GM06990 (cell line): ENCODE measurements at regions not wholly inside any gene's neighbourhood (a gene's known extent, or its start where the extent isn't known, plus 50 kb on each side); places are given as distances from the start of the nearest gene placed in this dataset.

Experiments
- DNase-seq: peaks from one replicate; pipeline ENCODE4 v3.0.0-alpha.2; 2011; ENCODE audit not compliant: insufficient read length; ENCODE audit errors: extremely low read depth
- H3K27me3 ChIP-seq: replicated peaks from 2 replicates; pipeline ENCODE4 v1.6.0; 2011; ENCODE audit warnings: low read length; ENCODE audit not compliant: control insufficient read depth, insufficient read depth
- H3K36me3 ChIP-seq: 2 replicates; pipeline ENCODE4 v1.5.1; 2011; ENCODE audit warnings: low read length; ENCODE audit not compliant: control insufficient read depth, insufficient read depth
- H3K4me3 ChIP-seq: replicated peaks from 2 replicates; pipeline ENCODE4 v1.5.1; 2011; ENCODE audit warnings: low read depth, mild to moderate bottlenecking, control low read depth, low read length
- CTCF ChIP-seq: IDR thresholded peaks from 2 replicates; pipeline ENCODE4 v1.5.1; 2011; ENCODE audit warnings: low read length, control low read depth, mild to moderate bottlenecking, inconsistent platforms; ENCODE audit not compliant: insufficient read depth, poor library complexity, severe bottlenecking

DNA sequence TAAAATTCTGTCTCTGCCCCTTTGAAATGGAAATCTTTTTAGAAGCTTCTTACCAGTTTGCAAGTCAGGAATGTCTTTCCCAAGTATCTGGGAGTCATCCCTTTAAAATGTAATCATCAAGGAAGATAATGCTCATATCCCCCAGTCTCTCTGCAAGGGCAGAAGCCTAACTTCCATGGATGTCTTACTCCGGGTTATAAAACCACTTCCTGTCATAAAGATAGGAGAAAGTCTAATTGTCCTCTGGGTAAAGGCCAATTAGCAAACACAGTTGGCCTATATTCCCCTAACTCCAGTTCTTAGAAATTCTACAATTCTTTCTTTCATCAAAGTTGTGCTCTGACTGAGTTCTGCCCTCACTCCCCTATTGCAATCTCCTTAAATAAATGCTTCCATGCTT is 1631.5 kb upstream of the LRRTM3 start:
- no peak overlapping the region for H3K4me3 ChIP-seq

GRCh38 chr10:65301181-65301580 is 1624.7 kb upstream of the LRRTM3 start:
- DNase-seq: no peak
- no peak overlapping the region for H3K4me3 ChIP-seq
- no peak for TF ChIP-seq CTCF
- H3K27me3 ChIP-seq: no peaks in the 10 kb centered on the region
- H3K36me3 ChIP-seq: no peaks in the 10 kb centered on the region

More for the DNA sequence above, 1631.5 kb upstream of the LRRTM3 start:
- H3K27me3 ChIP-seq: no peaks in the 10 kb centered on the region
- no peak for TF ChIP-seq CTCF
- no peaks in the 10 kb centered on the region for H3K36me3 ChIP-seq
- DNase-seq: no peak

GRCh38 chr10:65306201-65306600 is 1619.6 kb upstream of the LRRTM3 start:
- no peaks in the 10 kb centered on the region for H3K36me3 ChIP-seq
- TF ChIP-seq CTCF: no peak
- H3K27me3 ChIP-seq: no peaks in the 10 kb centered on the region
- no peak for DNase-seq
- H3K4me3 ChIP-seq: no peak overlapping the region

- no peaks in the 10 kb centered on the region for H3K27me3 ChIP-seq
- no peak for DNase-seq
- no peaks in the 10 kb centered on the region for H3K36me3 ChIP-seq
- no peak overlapping the region for H3K4me3 ChIP-seq
- no peak for TF ChIP-seq CTCF
Observed at GRCh38 chr10:65312876-65313275, 1613.0 kb upstream of the LRRTM3 start.

- DNase-seq: no peak
- H3K36me3 ChIP-seq: no peaks in the 10 kb centered on the region
- no peak for TF ChIP-seq CTCF
- no peak overlapping the region for H3K4me3 ChIP-seq
- H3K27me3 ChIP-seq: no peaks in the 10 kb centered on the region
Observed at GRCh38 chr10:65313406-65313805, 1612.4 kb upstream of the LRRTM3 start.

GRCh38 chr10:65314253-65314652 is 1611.6 kb upstream of the LRRTM3 start:
- no peak for TF ChIP-seq CTCF
- no peak for DNase-seq
- Histone ChIP-seq H3K36me3 (no peaks in the 10 kb centered on the region), H3K4me3 (no peak overlapping the region), H3K27me3 (no peaks in the 10 kb centered on the region)
